HG03558 (cell line): ENCODE measurements at regions not wholly inside any gene's neighbourhood (a gene's known extent, or its start where the extent isn't known, plus 50 kb on each side); places are given as distances from the start of the nearest gene placed in this dataset.

Experiments
- ATAC-seq: cut with Tn5 transposase; IDR thresholded peaks from one replicate; pipeline ENCODE4 v1.9.1; 2021; ENCODE audit warnings: moderate number of reproducible peaks; ENCODE audit not compliant: unreplicated experiment; ENCODE audit errors: extremely low read depth

GRCh38 chr10:113219446-113219845, 269.4 kb downstream of the TCF7L2 start:
- no peak for ATAC-seq

GRCh38 chr10:113221756-113222168, 271.7 kb downstream of the TCF7L2 start:
- ATAC-seq: no peak

- no peak for ATAC-seq
Observed at GRCh38 chr10:113222207-113222606, 272.2 kb downstream of the TCF7L2 start.

GRCh38 chr10:113225364-113225763, 275.3 kb downstream of the TCF7L2 start:
- no peak for ATAC-seq

GRCh38 chr10:113225903-113226302, 275.9 kb downstream of the TCF7L2 start:
- no peak for ATAC-seq

- ATAC-seq: no peak
Observed at GRCh38 chr10:113226399-113226798, 276.4 kb downstream of the TCF7L2 start.

- ATAC-seq: no peak
Observed at GRCh38 chr10:113226831-113227445, 276.9 kb downstream of the TCF7L2 start.

- ATAC-seq: no peak
Observed at GRCh38 chr10:113228530-113228929, 278.5 kb downstream of the TCF7L2 start.

GRCh38 chr10:113230011-113230610, 280.1 kb downstream of the TCF7L2 start:
- ATAC-seq: no peak

GRCh38 chr10:113232928-113233511, 283.0 kb downstream of the TCF7L2 start:
- ATAC-seq: no peak

- ATAC-seq: no peak
Observed at GRCh38 chr10:113234481-113234880, 284.4 kb downstream of the TCF7L2 start.

- no peak for ATAC-seq
Observed at GRCh38 chr10:113235508-113235907, 285.5 kb downstream of the TCF7L2 start.

- no peak for ATAC-seq
Observed at GRCh38 chr10:113236998-113237397, 287.0 kb downstream of the TCF7L2 start.

GRCh38 chr10:113239566-113240350, 289.7 kb downstream of the TCF7L2 start:
- ATAC-seq: no peak

GRCh38 chr10:113240736-113241135, 290.7 kb downstream of the TCF7L2 start:
- no peak for ATAC-seq

GRCh38 chr10:113241599-113242360, 291.7 kb downstream of the TCF7L2 start:
- ATAC-seq: no peak

GRCh38 chr10:113243311-113243710, 293.3 kb downstream of the TCF7L2 start:
- ATAC-seq: no peak

GRCh38 chr10:113244750-113245149, 294.7 kb downstream of the TCF7L2 start:
- ATAC-seq: no peak

- no peak for ATAC-seq
Observed at GRCh38 chr10:113245286-113245685, 295.2 kb downstream of the TCF7L2 start.

GRCh38 chr10:113247050-113247449, 297.0 kb downstream of the TCF7L2 start:
- ATAC-seq: no peak
